Right renal pelvis (tissue), 4 donors: ENCODE measurements at regions not wholly inside any gene's neighbourhood (a gene's known extent, or its start where the extent isn't known, plus 50 kb on each side); places are given as distances from the start of the nearest gene placed in this dataset.
"Not testable (repeated sequence)": the region's sequence is repeated elsewhere in the genome, so short reads cannot be mapped to it uniquely, and the experiment has no call there.

Source experiments
- DNase-seq, 4 donors: peaks; one replicate each; pipeline ENCODE4 v3.0.0-alpha.2; 2013; ENCODE audit warnings: low read depth in 4 of 4, low spot score in 3 of 4, missing footprints in 1 of 4

DNA sequence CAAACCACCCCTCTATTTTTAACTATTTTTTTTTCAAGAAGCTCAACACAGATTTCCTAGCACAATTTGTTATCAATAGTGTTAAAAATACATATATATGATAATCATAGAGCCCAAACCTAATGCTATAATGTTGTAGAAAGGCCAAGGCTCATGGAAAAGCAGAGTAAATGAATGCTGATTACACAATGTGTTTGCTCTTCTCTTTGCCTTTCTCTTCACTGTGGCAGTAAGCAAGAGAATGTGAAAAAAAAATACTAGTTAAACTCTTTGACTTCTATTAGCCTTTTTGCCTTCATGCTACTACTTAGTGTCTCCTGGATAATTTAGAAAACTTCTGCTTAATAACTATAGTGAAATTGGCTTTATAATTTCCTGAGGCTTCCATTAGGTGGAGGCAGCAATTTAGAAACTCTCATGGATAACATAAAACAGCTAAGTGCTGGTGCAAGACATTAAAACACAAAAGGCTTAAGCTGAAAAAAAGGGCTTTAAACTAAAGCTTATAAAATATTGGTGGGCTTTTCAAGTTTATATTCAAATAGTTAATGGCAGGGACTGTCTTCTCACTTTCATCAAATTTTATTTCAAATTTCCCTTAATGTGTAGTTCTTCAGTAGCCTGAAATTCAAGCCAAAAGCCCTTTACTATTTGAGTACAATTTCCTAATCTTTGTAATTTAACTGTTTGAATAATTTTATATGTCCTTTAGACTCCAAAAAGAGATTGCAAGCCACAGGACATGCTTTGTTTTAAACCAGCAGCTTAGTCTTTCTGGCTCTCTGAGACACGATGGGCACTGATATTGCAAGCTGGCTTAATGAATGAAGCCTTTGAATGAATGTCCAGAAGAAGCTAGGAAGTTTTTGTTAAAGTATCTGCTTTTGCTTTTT lies 2031.8 kb upstream of the CDH6 start:
- no peak for DNase-seq

DNA sequence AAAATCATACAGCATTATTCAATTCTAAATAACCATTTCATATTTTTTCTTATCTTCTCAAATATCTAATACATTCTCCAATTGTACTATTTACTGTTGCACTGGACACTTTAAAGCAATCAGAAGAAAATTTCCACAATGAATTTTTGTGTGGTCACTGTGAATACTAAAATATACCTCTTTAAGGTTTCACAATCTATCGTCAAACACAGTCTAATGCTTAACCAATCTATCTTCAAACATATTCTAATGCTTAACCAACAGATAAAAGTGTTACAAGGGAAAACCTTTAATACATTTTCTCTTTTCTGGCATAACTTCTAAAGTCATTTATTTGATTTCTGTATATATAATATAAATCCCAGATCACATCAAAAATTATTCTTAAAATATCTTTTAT lies 2035.5 kb upstream of the CDH6 start:
- DNase-seq: no peak

- no peak for DNase-seq
These were observed 2042.6 kb upstream of the CDH6 start for GRCh38 chr5:29150840-29151239.

GRCh38 chr5:29148581-29148980 lies 2044.9 kb upstream of the CDH6 start:
- no peak for DNase-seq

DNA sequence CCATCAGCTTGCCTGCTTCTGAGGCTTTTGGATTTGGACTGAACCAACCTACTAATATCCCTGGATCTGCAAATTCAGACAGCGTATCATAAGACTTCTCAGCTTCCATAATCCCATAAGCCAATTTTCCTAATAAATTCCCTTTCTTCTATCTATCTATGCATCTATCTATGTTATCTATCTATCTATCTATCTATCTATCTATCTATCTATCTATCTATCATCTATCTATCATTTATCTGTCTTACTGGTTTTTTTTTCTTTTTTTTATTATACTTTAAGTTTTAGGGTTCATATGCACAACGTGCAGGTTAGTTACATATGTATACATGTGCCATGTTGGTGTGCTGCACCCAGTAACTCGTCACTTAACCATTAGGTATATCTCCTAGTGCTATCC lies 2045.4 kb upstream of the CDH6 start:
- no peak for DNase-seq

- no peak for DNase-seq
These were observed 2050.2 kb upstream of the CDH6 start for GRCh38 chr5:29143266-29143665.

- no peak for DNase-seq
These were observed 2059.1 kb upstream of the CDH6 start for GRCh38 chr5:29134418-29134817.

- no peak for DNase-seq
These were observed 2062.2 kb upstream of the CDH6 start for GRCh38 chr5:29131285-29131684.

DNA sequence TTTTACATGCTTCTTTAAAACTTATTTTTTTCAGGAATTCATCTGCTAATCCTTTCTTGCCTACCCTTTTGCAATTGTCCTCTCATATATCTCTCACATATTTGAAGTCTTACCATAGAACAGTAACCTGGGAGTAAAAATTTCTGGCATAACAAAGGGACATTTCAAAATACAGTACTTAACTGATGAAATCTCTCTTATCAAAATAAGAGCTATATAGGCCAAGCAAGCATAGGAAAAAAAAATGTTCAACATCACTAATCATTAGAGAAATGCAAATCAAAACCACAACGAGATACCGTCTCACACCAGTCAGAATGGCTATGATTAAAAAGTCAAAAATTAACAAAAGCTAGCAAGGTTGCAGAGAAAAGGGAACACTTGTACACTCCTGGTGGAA lies 2062.7 kb upstream of the CDH6 start:
- DNase-seq: no peak

- DNase-seq: not testable (repeated sequence)
These were observed 2065.8 kb upstream of the CDH6 start for GRCh38 chr5:29127524-29128156.

- not testable (repeated sequence) for DNase-seq
These were observed 2067.0 kb upstream of the CDH6 start for GRCh38 chr5:29126462-29126861.

- DNase-seq: no peak
These were observed 2071.2 kb upstream of the CDH6 start for GRCh38 chr5:29122306-29122705.

DNA sequence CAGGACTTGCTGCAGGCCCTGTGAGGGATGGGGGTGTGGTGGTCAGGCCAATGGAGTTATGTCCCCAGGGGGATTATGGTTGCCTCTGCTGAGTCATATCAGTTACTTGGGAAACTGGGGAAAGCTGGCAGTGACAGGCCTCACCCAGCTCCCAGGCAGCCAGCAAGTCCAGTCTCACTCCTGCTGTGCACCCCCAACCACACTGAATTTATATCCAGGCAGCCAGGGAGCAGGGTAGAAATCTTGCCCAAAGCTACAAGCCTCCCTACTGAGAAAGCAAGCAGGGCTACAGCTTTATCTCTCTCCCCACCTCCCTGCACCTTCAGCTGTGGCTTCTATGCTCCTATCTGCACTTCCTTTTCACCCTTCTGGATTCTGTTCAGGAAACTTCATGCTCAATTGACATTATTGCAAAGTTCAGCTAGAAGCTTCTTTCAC lies 2076.0 kb upstream of the CDH9 start:
- no peak for DNase-seq

DNA sequence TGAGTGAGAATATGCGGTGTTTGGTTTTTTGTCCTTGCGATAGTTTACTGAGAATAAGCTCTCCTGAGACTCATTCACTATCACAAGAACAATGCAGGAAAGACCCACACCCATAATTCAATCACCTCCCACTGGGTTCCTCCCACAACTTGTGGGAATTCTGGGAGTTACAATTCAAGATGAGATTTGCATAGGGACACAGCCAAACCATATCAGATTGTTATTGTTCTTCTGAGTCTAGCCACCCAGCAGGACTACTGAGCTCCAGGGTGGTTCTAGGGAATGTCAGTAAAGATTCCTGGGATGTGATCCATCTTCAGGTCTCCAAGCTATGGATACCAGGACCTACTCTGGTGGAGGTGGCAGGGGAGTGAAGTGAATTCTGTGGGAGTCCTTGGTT lies 2075.1 kb upstream of the CDH9 start:
- no peak for DNase-seq

- no peak for DNase-seq
These were observed 2061.2 kb upstream of the CDH9 start for GRCh38 chr5:29099585-29099984.

DNA sequence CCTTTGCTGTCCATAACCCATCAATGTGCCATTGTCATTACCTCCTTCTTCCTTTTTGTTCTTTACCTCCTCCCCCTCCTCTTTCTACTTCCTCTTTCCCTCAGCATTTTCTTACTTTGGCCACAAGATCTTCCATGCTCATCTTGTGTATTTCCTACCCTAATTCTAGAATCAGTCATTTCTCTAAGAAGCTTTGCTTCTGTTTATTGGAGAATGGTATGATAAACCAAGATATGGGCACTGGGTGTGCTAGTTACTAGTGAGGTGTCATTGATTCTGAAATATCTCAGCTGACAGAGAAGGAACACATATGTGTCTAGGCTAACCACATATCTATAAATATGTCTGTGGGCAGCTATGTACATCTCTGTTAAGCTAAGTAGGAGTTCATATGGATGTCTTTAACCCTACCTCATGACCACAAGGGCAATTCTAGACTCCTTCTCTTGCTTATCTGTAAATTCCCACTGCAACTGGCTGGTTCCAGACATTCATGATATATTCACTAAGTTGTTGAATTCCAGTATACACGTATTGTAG lies 2051.3 kb upstream of the CDH9 start:
- no peak for DNase-seq

DNA sequence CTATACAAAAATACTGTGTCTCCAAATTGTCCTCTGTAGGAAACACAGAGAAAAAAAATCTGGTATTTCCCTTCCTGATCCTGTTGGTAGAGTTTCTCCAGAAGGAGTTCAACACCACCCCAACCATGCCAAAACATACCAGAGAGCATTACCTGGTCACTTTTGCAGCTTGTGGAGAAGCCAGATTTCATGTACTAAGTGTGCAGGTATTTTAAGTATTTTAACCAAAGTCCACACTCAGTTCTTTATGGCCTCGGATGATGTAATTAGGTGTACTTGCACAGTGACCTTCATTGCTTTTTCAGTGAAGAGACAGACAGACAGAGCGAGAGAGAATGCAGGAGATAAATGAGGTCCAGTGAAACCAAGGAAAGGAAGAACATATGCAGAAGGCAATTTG lies 2046.8 kb upstream of the CDH9 start:
- no peak for DNase-seq

- no peak for DNase-seq
These were observed 2041.4 kb upstream of the CDH9 start for GRCh38 chr5:29079771-29080170.

DNA sequence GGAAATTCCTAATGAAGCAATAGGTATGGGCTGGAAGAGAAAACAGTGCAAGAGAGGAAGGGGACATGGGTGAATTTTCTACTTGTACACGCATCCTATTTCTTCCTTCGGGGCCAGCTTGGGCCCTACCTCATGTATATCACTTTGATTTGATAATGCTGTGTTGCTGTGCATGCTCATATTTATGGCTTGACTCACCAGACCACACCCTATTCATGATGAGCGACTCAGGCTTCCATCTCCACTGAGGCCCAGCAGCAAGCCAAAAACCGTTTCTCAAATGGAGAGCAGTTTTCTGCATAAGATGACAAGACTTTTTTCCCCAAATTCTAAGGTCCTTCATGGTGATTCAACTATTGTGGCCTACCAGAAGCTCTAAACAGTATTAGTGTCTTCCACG lies 2039.1 kb upstream of the CDH9 start:
- no peak for DNase-seq

- no peak for DNase-seq
These were observed 2030.7 kb upstream of the CDH9 start for GRCh38 chr5:29069104-29069402.

DNA sequence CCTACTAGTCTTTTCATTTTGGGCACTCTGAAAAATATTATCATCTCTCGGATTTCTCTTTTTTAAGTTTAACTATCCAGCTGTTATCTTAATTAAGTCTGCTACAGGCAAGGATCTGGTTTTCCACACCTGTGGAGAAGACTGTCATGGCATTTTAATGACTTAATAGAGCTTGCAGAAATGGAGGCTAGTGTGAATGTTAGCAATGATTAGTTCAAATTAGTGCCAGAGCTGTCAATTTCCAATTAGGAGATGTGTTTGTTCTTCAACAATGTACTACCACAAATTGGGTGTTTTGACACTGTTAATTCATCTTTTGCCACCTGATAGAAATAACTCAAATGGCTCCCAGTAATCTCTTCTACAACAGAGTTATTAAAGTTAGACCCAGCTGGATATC lies 2023.0 kb upstream of the CDH9 start:
- DNase-seq: no peak

DNA sequence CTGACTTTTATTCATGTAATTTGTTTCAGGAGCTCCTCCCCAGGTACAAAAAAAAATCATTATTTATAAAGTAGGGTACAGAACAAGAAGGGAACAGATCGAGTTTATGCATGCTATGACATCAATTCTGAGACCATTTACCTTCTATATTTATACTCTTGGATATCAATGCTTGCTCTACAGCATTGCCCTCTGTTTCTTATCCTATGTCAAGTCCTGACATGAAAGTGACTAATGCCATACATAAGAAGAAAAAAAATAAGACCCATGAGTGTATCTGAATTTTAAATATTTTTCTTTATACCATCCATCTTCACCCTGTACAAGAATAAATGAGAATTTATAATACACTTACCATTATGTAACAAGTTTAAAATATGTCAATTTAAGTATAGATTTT lies 2016.3 kb upstream of the CDH9 start:
- no peak for DNase-seq
